SK-N-SH (cell line): ENCODE measurements at regions not wholly inside any gene's neighbourhood (a gene's known extent, or its start where the extent isn't known, plus 50 kb on each side); places are given as distances from the start of the nearest gene placed in this dataset.

Experiments used
- CTCF ChIP-seq: fragments of 200-600 bp; sonication (generic); IDR thresholded peaks from 2 replicates; pipeline ENCODE4 v1.6.1; 2017; ENCODE audit warnings: antibody characterized with exemption, mild to moderate bottlenecking, moderate library complexity
- EP300 ChIP-seq, 2 experiments: IDR thresholded peaks; 2 replicates each; pipeline versions ENCODE4 v1.4.0 to v1.6.1; 2012; ENCODE audit warnings: borderline replicate concordance in 1 of 2, low read depth in 1 of 2, low read length in 1 of 2
- FOXM1 ChIP-seq: IDR thresholded peaks from 2 replicates; pipeline ENCODE4 v1.4.0; 2012; ENCODE audit warnings: low read depth, mild to moderate bottlenecking
- GATA2 ChIP-seq: sonication (generic); formaldehyde crosslinking; IDR thresholded peaks from 2 replicates; pipeline ENCODE4 v1.5.0; 2020; ENCODE audit warnings: mild to moderate bottlenecking, missing genetic modification reagents
- NRF1 ChIP-seq: IDR thresholded peaks from 2 replicates; pipeline ENCODE4 v1.6.1; 2012; ENCODE audit warnings: low read depth, mild to moderate bottlenecking, low read length
- RCOR1 ChIP-seq: fragments of 150-350 bp; IDR thresholded peaks from 2 replicates; pipeline ENCODE4 v1.6.1; 2017; ENCODE audit warnings: antibody characterized with exemption, low read length
- TCF12 ChIP-seq: IDR thresholded peaks from 2 replicates; pipeline ENCODE4 v1.4.0; 2012
- TEAD4 ChIP-seq: IDR thresholded peaks from 2 replicates; pipeline ENCODE4 v1.4.0; 2012; ENCODE audit warnings: mild to moderate bottlenecking, borderline replicate concordance; ENCODE audit not compliant: insufficient read depth
- YY1 ChIP-seq: IDR thresholded peaks from 2 replicates; pipeline ENCODE4 v1.4.0; 2012; ENCODE audit warnings: low read depth, mild to moderate bottlenecking
- TF ChIP-seq, protein P1 (sequence below): fragments of 150-350 bp; IDR thresholded peaks from 2 replicates; pipeline ENCODE4 v1.6.1; 2017; ENCODE audit warnings: antibody characterized with exemption, low read length, low read depth, borderline replicate concordance
- TF ChIP-seq, protein P2 (sequence below): IDR thresholded peaks from 2 replicates; pipeline ENCODE4 v1.4.0; 2012; ENCODE audit warnings: low read depth

DNA sequence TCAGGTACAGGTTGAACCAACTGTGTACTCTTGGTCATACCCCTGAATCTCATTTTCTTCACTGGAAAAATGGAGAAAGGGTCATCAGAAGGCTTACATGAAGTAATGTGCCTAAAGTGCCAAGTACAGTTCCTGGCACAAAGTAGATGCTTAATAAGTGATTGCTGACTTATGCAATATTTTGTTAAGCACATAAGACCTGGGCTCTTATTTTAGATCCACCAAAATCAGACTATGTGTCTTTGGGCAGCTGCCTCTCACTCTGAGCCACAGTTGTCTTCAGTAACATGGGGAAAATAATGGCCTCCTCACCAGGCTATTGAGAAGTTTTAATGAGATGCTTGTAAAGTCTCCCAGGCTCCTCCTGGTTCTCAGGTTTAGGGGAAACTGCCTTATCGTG, 74.3 kb upstream of the TRABD2B start:
- TF ChIP-seq RCOR1 (no peak), FOXM1 (no peak), CTCF (no peak), YY1 (no peak), GATA2 (no peak), EP300 (IDR thresholded peaks at IDR 0.05; ENCODE audit: borderline replicate concordance in 1 of 2, low read depth in 1 of 2, low read length in 1 of 2) (no peak), NRF1 (no peak), TEAD4 (no peak), TCF12 (no peak)
- TF ChIP-seq, protein P1, sequence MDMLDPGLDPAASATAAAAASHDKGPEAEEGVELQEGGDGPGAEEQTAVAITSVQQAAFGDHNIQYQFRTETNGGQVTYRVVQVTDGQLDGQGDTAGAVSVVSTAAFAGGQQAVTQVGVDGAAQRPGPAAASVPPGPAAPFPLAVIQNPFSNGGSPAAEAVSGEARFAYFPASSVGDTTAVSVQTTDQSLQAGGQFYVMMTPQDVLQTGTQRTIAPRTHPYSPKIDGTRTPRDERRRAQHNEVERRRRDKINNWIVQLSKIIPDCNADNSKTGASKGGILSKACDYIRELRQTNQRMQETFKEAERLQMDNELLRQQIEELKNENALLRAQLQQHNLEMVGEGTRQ, result no peak
- TF ChIP-seq, protein P2, sequence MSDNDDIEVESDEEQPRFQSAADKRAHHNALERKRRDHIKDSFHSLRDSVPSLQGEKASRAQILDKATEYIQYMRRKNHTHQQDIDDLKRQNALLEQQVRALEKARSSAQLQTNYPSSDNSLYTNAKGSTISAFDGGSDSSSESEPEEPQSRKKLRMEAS, result no peak
